GM23338 (cell line): ENCODE measurements at regions not wholly inside any gene's neighbourhood (a gene's known extent, or its start where the extent isn't known, plus 50 kb on each side); places are given as distances from the start of the nearest gene placed in this dataset.

Experiments
- CREB1 ChIP-seq: fragments of 250-450 bp; sonication (Bioruptor Pico); IDR thresholded peaks from 2 replicates; pipeline ENCODE4 v1.5.0; 2020; ENCODE audit warnings: low read depth, mild to moderate bottlenecking, moderate library complexity
- CTCF ChIP-seq, 2 experiments: fragments of 200-600 bp in 1 of 2; sonication (generic) in 1 of 2; conservative IDR thresholded peaks; 2 replicates each; pipeline versions ENCODE4 v1.5.1 to v1.6.1; 2016 to 2017; ENCODE audit warnings: antibody characterized with exemption in 2 of 2, low read depth in 2 of 2, mild to moderate bottlenecking in 2 of 2, moderate library complexity in 1 of 2
- EZH2 ChIP-seq: fragments of 200-600 bp; sonication (generic); IDR thresholded peaks from one replicate; pipeline ENCODE4 v1.8.0; 2017; ENCODE audit warnings: antibody characterized with exemption, mild to moderate bottlenecking, low read depth; ENCODE audit not compliant: unreplicated experiment
- EZH2phosphoT487 ChIP-seq: fragments of 200-600 bp; sonication (generic); IDR thresholded peaks from one replicate; pipeline ENCODE4 v1.8.1; 2018; ENCODE audit warnings: antibody characterized with exemption; ENCODE audit not compliant: unreplicated experiment
- JUNB ChIP-seq: IDR thresholded peaks from one replicate; pipeline ENCODE4 v1.6.1; 2016; ENCODE audit warnings: antibody characterized with exemption; ENCODE audit not compliant: unreplicated experiment
- NANOG ChIP-seq: IDR thresholded peaks from 2 replicates; pipeline ENCODE4 v1.6.1; 2016; ENCODE audit warnings: antibody characterized with exemption, borderline replicate concordance
- POLR2AphosphoS5 ChIP-seq: IDR thresholded peaks from 2 replicates; pipeline ENCODE4 v1.6.1; 2016; ENCODE audit warnings: antibody characterized with exemption, low read depth
- REST ChIP-seq: IDR thresholded peaks from one replicate; pipeline ENCODE4 v1.6.1; 2018; ENCODE audit warnings: antibody characterized with exemption; ENCODE audit not compliant: unreplicated experiment
- STAT1 ChIP-seq: IDR thresholded peaks from one replicate; pipeline ENCODE4 v1.6.1; 2016; ENCODE audit warnings: antibody characterized with exemption; ENCODE audit not compliant: unreplicated experiment
- ZNF114 ChIP-seq: fragments of 250-450 bp; sonication (Bioruptor Pico); IDR thresholded peaks from 2 replicates; pipeline ENCODE4 v1.5.0; 2020; ENCODE audit warnings: mild to moderate bottlenecking, moderate library complexity
- ZNF331 ChIP-seq: fragments of 250-450 bp; sonication (Bioruptor Pico); IDR thresholded peaks from 2 replicates; pipeline ENCODE4 v1.5.0; 2020; ENCODE audit warnings: low read depth, mild to moderate bottlenecking, moderate library complexity

GRCh38 chr2:161488879-161489278 lies 72.8 kb downstream of the TBR1 start:
- TF ChIP-seq CTCF (conservative IDR thresholded peaks at IDR 0.05; ENCODE audit: low read depth in 2 of 2) (no peak), REST (no peak), POLR2AphosphoS5 (no peak), STAT1 (no peak), EZH2 (no peak), EZH2phosphoT487 (no peak), JUNB (no peak), CREB1 (CRISPR knock-in tag) (no peak), NANOG (no peak), ZNF114 (CRISPR knock-in tag) (no peak), ZNF331 (CRISPR knock-in tag) (no peak)
